GM19239 (cell line): ENCODE measurements at regions not wholly inside any gene's neighbourhood (a gene's known extent, or its start where the extent isn't known, plus 50 kb on each side); places are given as distances from the start of the nearest gene placed in this dataset.

Experiments used
- DNase-seq: peaks from one replicate; pipeline ENCODE4 v3.0.0; 2011; ENCODE audit warnings: low spot score; ENCODE audit not compliant: insufficient read length
- FAIRE-seq: peaks from 2 replicates; lab custom pipeline; 2011; peaks lifted over from hg19 to GRCh38; lab: Jason Lieb, UNC

DNA sequence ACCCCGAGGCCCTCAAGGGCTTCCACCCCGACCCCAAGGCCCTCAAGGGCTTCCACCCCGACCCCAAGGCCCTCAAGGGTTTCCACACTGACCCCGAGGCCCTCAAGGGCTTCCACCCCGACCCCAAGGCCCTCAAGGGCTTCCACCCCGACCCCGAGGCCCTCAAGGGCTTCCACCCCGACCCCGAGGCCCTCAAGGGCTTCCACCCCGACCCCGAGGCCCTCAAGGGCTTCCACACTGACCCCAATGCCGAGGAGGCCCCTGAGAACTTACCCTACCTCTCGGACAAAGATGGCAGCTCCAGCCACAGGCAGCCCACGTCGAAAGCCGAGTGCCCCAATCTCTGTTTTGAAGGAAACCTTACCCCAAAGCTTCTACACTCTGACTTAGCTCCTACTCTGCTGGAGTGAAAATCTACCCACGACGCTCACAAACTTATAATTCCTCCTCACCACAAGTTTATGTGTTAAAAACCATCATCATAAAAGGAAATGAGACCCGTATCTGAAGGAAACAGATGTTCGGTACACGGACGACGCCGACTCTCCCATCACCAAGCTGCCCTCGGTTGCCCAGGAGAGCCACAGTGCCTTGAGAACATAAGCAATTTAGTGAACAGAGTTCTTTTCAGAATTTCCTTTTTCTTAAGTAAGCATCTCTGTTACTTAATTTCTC, 61.2 kb upstream of the RPH3AL start:
- no peak for FAIRE-seq
- no peak for DNase-seq

DNA sequence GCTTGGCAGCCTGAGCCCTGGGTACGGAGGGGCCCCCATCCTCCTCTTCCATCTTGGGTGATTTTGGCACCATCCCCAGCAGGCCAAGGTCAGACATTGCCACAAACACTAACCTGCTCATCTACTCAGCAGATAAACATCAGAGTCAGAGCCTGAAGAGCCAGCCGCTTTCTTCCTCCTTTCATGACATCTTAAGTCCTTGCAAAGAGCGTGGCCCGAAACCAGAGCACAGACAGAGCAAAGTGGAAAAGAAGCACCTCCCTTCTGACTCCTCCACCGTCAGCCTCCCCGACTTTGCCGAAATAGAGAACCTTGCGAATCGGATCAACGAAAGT, 60.4 kb upstream of the RPH3AL start:
- no peak for DNase-seq
- no peak for FAIRE-seq

DNA sequence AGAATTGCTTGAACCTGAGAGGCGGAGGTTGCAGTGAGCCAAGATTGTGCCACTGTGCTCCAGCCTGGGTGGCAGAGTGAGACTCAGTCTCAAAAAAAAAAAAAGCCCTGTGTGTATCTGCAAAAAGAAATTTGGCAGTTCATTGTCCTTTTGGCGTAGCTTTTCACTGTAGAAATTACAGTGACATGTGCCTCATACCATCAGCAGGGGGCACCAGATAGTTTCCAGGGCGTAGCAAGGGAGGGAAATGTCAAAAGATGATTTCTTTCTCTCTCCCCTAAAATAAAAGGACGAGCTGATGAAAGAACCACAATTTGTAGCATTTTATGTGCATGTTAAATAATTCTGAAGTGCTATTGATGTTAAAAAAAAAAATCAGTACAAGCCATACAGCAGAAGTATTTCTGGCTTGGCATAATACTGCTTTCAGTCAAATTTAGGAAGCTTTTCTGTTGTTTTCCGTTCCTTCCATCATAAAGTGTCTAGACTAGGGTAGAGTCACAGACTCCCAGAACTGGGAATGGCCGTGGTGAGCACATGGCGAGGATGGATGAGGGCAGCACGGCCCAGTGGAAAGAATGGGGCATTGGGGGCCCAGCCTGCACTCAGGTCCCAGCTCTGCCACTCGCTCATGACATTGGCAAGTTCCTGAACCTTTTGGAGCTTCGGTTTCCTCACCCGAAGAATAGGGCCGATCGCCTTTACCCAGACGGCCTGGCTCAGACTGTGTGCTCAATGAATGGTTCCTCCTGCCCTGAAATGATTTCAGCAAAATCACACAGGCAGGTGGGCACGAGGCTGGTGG, 59.8 kb upstream of the RPH3AL start:
- FAIRE-seq (peak; percentile 88), DNase-seq (no peak)

DNA sequence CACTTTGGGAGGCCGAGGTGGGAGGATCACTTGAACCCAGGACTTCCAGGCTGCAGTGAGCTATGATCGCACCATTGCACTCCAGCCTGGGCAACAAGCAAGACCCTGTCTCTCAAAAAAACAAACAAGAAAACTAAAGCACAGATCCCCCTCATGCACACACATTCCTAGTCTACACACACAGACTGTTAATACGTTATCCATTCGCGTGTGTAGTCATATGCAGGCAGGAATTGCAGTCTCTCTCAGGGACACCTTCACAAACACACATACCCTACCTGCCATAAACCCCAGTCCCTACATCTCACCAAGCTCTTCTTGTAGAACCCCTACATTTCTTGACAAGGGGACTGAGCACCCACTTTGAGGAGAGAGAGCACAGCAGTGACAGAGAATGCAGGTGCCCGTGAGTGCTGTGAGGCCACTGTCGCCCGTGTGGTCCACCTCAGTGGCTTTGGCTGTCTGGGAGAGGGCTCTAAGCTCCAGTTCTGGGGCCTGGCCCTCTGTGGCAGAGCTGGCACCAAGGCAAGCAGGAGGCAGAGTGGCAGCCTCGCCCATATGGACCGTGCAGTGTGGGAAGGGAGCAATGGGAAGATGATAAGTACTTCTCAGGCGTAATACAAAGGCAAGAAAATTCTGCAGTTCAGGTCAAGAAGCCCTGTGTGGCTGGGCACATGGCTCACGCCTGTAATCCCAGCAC, 59.0 kb upstream of the RPH3AL start:
- no peak for DNase-seq
- FAIRE-seq: no peak

DNA sequence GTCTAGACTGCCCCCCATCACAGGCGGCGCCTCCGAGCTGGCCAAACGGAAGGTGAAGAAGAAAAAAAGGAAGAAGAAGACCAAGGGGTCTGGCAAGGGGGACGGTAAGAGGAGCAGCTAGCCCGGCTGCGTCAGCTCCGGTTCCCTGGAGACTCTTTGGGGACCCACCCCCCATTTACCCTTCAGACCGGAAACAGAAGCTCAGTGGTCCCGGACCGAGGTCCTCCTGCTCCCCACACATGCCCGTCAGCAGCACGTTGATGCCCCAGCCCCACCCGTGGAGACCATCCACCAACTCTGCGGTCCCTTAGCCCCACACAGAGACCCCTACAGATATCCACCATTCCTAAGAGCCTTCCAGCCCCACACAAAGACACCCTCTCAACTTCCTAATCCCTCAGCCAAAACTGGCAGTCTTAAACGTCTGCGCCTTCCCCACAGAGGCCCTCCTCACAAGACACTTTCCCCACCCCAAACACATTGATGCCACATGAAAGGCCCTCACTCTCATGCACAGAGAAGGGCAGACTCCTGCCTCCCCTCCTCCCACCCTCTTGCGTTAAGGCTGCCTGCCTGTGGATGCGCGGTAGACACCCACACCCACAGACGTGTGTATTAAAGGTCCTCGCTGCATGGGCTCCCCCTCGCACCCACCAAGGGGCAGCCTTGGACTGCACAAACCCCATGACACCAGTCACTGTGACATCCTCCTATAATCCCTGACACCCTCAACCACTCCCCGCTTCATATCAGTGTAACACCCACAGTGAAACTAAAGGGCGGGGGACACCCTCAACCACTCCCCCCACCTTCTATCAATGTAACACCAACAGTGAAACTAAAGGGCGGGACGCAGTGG, 58.2 kb upstream of the RPH3AL start:
- FAIRE-seq (no peak), DNase-seq (no peak)

DNA sequence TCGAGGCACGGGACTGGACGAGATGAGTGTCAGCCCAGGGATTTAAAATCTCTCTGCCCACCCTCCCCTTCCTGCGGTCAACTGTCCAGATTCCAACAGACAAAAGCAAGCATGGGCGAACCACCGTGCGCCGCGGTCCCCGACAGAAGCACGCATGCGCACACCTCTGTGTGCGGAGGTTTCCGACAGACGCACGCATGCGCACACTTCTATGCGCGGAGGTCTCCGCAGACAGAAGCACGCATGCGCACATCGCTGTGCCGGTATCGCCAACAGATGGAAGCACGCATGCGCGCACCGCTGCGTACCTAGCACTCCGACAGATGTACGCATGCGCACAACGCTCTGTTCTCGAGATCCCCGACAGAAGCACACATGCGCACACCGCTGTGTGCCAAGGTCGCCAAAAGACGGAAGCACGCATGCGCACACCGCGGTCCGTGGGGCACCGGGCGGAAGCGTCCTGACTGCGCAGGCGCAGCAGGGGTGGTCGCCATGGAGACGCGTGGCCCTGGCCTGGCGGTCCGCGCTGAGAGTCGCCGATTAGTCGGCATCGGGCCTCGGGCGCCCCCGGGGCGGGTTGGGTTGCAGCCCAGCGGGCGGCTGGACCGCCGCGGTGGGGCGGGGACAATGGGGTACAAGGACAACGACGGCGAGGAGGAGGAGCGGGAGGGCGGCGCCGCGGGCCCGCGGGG, 57.4 kb upstream of the RPH3AL start:
- FAIRE-seq: peak; percentile 100
- peak; percentile 85 for DNase-seq

DNA sequence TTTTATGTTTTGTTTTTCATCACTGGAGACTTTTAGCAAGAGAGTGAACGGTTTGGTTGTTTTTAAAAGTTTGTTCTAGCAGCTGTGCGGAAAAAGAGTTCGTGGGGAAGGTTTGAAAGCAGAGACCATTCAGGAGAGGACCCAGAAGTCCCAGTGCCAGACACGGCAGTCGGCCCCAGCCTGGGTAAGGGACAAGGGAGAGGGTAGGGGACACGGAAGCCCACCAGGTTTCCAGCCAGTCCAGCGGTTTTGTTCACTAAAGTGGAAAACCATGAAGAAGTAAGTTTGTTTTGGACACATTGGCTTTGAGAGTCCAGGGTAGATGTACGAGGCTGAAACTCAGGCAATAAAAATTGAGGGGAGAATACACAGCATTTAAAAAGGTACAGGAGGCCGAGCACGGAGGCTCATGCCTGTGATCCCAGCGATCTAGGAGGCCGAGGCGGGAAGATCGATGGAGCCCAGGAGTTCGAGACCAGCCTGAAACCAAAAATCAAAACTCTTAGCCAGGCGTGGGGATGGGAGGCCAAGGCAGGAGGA, 56.8 kb upstream of the RPH3AL start:
- FAIRE-seq (no peak), DNase-seq (no peak)

DNA sequence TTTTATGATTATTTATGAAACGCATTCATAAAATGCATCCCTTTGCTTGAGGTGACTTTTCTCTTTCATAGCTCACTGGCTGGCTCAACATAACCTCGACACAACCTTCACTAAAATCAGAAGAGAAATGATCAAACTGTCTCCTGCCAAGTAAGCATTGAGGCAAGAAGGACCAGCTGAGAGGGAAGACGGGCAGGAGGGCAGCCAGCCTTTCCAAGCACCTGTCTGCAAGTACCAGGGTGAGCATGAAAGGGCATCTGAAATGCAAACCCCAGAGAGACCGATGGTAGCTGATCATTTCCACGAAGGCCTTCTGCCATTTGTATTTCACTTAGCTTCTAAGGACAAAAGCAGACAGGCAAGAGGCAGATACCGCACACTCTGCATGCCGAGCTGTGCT, 52.1 kb upstream of the RPH3AL start:
- DNase-seq (no peak), FAIRE-seq (no peak)
